ENCODE measurements at regions not wholly inside any gene's neighbourhood (a gene's known extent, or its start where the extent isn't known, plus 50 kb on each side); places are given as distances from the start of the nearest gene placed in this dataset.

GRCh38 chr7:133190650-133191049 lies 62.2 kb upstream of the EXOC4 start:
- no peak for DNase-seq (ENCODE audit: low spot score)

- no peak for DNase-seq (ENCODE audit: low spot score)
Observed at GRCh38 chr7:133191787-133192186, 61.1 kb upstream of the EXOC4 start.

GRCh38 chr7:133195868-133196267 lies 57.0 kb upstream of the EXOC4 start:
- DNase-seq (ENCODE audit: low spot score), result no peak

- DNase-seq (ENCODE audit: low spot score), result no peak
Observed at GRCh38 chr7:133196856-133197612, 55.8 kb upstream of the EXOC4 start.

- DNase-seq (ENCODE audit: low spot score), result no peak
Observed at GRCh38 chr7:133197972-133198544, 54.8 kb upstream of the EXOC4 start.

GRCh38 chr7:133199831-133200230 lies 53.0 kb upstream of the EXOC4 start:
- no peak for DNase-seq (ENCODE audit: low spot score)

- no peak for DNase-seq (ENCODE audit: low spot score)
Observed at GRCh38 chr7:133201470-133201869, 51.4 kb upstream of the EXOC4 start.

GRCh38 chr7:133202942-133203341 lies 49.9 kb upstream of the EXOC4 start:
- no peak for DNase-seq (ENCODE audit: low spot score)
